A549 (cell line): ENCODE measurements at regions not wholly inside any gene's neighbourhood (a gene's known extent, or its start where the extent isn't known, plus 50 kb on each side); places are given as distances from the start of the nearest gene placed in this dataset.
A peak's percentile ranks its signal among the peaks of the same experiment; 100 is the strongest.

Source experiments
- ATAC-seq, 2 experiments: fragments of 200-7000 bp in 1 of 2; fragments of >200 bp in 1 of 2; cut with Nextera tagmentation in 1 of 2; cut with Tn5 transposase in 1 of 2; 3 replicates each; pipeline versions ENCODE4 v1.8.0 to v1.9.1; 2018 to 2020; ENCODE audit warnings: mild to moderate bottlenecking in 1 of 2, moderate library complexity in 1 of 2
- CTCF ChIA-PET: fragments of 300-600 bp; sonication (Branson Sonifier 250); formaldehyde crosslinking; extraction: SDS; loops from one replicate; lab custom pipeline; 2021; ENCODE audit warnings: antibody characterized with exemption, inconsistent platforms; lab: Yijun Ruan, JAX
- POLR2A ChIA-PET: fragments of 350-600 bp; formaldehyde crosslinking; extraction: SDS; loops from one replicate; lab custom pipeline; 2021; ENCODE audit warnings: antibody characterized with exemption, inconsistent platforms; lab: Yijun Ruan, JAX
- DNase-seq, 2 experiments: peaks; one replicate each; pipeline versions ENCODE4 v3.0.0 to v3.0.0-alpha.2; 2011 to 2016; ENCODE audit warnings: low read depth in 1 of 2, low spot score in 1 of 2
- FAIRE-seq: peaks from 2 replicates; lab custom pipeline; 2011; peaks lifted over from hg19 to GRCh38; lab: Jason Lieb, UNC
- H3K27ac ChIP-seq, 2 experiments: fragments of >200 bp; sonication (Bioruptor Twin); formaldehyde crosslinking; 3 replicates each; pipeline ENCODE4 v1.5.1; 2016 to 2017
- H3K4me1 ChIP-seq: fragments of >200 bp; sonication (Bioruptor Twin); formaldehyde crosslinking; 3 replicates; pipeline ENCODE4 v1.6.1; 2016
- H3K4me2 ChIP-seq: fragments of >200 bp; sonication (Bioruptor Twin); formaldehyde crosslinking; 3 replicates; pipeline ENCODE4 v1.6.1; 2016
- H3K4me3 ChIP-seq: fragments of >200 bp; sonication (Bioruptor Twin); formaldehyde crosslinking; 3 replicates; pipeline ENCODE4 v1.5.1; 2016
- H3K9me3 ChIP-seq: fragments of >200 bp; sonication (Bioruptor Twin); formaldehyde crosslinking; 3 replicates; pipeline ENCODE4 v1.6.1; 2016
- BCL3 ChIP-seq: fragments of >200 bp; sonication (Bioruptor Twin); formaldehyde crosslinking; IDR thresholded peaks from 3 replicates; pipeline ENCODE4 v1.6.1; 2016
- CBX8 ChIP-seq: fragments of 200-600 bp; sonication (generic); IDR thresholded peaks from 2 replicates; pipeline ENCODE4 v1.6.1; 2016
- CHD2 ChIP-seq: fragments of 150-350 bp; IDR thresholded peaks from 2 replicates; pipeline ENCODE4 v1.6.1; 2014; ENCODE audit warnings: low read length; ENCODE audit not compliant: partially characterized antibody
- EP300 ChIP-seq, 2 experiments: fragments of >200 bp; sonication (Bioruptor Twin); formaldehyde crosslinking; IDR thresholded peaks; 2 replicates in 1 of 2; 3 replicates in 1 of 2; pipeline ENCODE4 v1.6.1; 2016 to 2017
- FOSB ChIP-seq: fragments of 250-450 bp; sonication (Bioruptor Pico); IDR thresholded peaks from 2 replicates; pipeline ENCODE4 v1.5.0; 2020; ENCODE audit warnings: mild to moderate bottlenecking, moderate library complexity
- HOXA7 ChIP-seq: fragments of 250-450 bp; sonication (Bioruptor Pico); IDR thresholded peaks from 2 replicates; pipeline ENCODE4 v1.5.0; 2020; ENCODE audit warnings: mild to moderate bottlenecking, moderate library complexity
- HOXB5 ChIP-seq: fragments of 250-450 bp; sonication (Bioruptor Pico); IDR thresholded peaks from 2 replicates; pipeline ENCODE4 v1.5.0; 2020; ENCODE audit warnings: mild to moderate bottlenecking, moderate library complexity
- MAX ChIP-seq: IDR thresholded peaks from 2 replicates; pipeline ENCODE4 v1.6.1; 2012
- MAZ ChIP-seq: fragments of 150-350 bp; IDR thresholded peaks from 2 replicates; pipeline ENCODE4 v1.6.1; 2014; ENCODE audit warnings: antibody characterized with exemption, low read depth, low read length, borderline replicate concordance
- NPAS2 ChIP-seq: fragments of 250-450 bp; sonication (Bioruptor Pico); IDR thresholded peaks from 2 replicates; pipeline ENCODE4 v1.8.0; 2022; ENCODE audit warnings: mild to moderate bottlenecking, moderate library complexity, borderline replicate concordance
- PHF8 ChIP-seq: fragments of 200-600 bp; sonication (generic); IDR thresholded peaks from 2 replicates; pipeline ENCODE4 v1.6.1; 2016; ENCODE audit warnings: low read depth, mild to moderate bottlenecking, antibody characterized with exemption, moderate library complexity, borderline replicate concordance
- POLR2AphosphoS2 ChIP-seq: conservative IDR thresholded peaks from 2 replicates; pipeline ENCODE4 v1.6.1; 2012; ENCODE audit warnings: low read length, improper control_type of control experiment, inconsistent platforms
- RCOR1 ChIP-seq: fragments of 150-350 bp; IDR thresholded peaks from 2 replicates; pipeline ENCODE4 v1.6.1; 2014; ENCODE audit warnings: antibody characterized with exemption, low read length, low read depth
- RNF2 ChIP-seq: fragments of 200-600 bp; sonication (generic); IDR thresholded peaks from 2 replicates; pipeline ENCODE4 v1.6.1; 2016; ENCODE audit warnings: low read depth, mild to moderate bottlenecking, antibody characterized with exemption, moderate library complexity, borderline replicate concordance
- SMC3 ChIP-seq: fragments of >200 bp; sonication (Bioruptor Twin); formaldehyde crosslinking; IDR thresholded peaks from 3 replicates; pipeline ENCODE4 v1.6.1; 2018; ENCODE audit warnings: inconsistent platforms
- TP53 ChIP-seq: fragments of 250-450 bp; sonication (Bioruptor Pico); IDR thresholded peaks from 2 replicates; pipeline ENCODE4 v1.5.0; 2021; ENCODE audit warnings: mild to moderate bottlenecking, moderate library complexity
- ZC3H11A ChIP-seq: fragments of 450-650 bp; IDR thresholded peaks from 2 replicates; pipeline ENCODE4 v1.6.1; 2014; ENCODE audit warnings: antibody characterized with exemption, mild to moderate bottlenecking
- WGBS: methylation state at CpG from one replicate; pipeline ENCODE4 v1.1.6; 2017; ENCODE audit errors: missing lambda C conversion rate; 5-methylcytosine and 5-hydroxymethylcytosine counted together
- TF ChIP-seq, protein P1 (sequence below): fragments of >200 bp; sonication (Bioruptor Twin); formaldehyde crosslinking; IDR thresholded peaks from 3 replicates; pipeline ENCODE4 v1.5.1; 2016
- TF ChIP-seq, protein P2 (sequence below): fragments of 250-450 bp; sonication (Bioruptor Pico); IDR thresholded peaks from 2 replicates; pipeline ENCODE4 v1.5.0; 2020; ENCODE audit warnings: low read depth, mild to moderate bottlenecking, moderate library complexity

GRCh38 chr2:128573531-128573930 lies 254.9 kb upstream of the HS6ST1 start:
- TF ChIP-seq POLR2AphosphoS2 (no peak), FOSB (no peak), RNF2 (no peak), CBX8 (no peak), MAX (no peak), BCL3 (no peak), EP300 (IDR thresholded peaks at IDR 0.05) (no peak), TP53 (CRISPR knock-in tag) (no peak), SMC3 (no peak), CHD2 (no peak), NPAS2 (CRISPR knock-in tag) (no peak), PHF8 (no peak), MAZ (no peak), RCOR1 (no peak)
- TF ChIP-seq, protein P1, sequence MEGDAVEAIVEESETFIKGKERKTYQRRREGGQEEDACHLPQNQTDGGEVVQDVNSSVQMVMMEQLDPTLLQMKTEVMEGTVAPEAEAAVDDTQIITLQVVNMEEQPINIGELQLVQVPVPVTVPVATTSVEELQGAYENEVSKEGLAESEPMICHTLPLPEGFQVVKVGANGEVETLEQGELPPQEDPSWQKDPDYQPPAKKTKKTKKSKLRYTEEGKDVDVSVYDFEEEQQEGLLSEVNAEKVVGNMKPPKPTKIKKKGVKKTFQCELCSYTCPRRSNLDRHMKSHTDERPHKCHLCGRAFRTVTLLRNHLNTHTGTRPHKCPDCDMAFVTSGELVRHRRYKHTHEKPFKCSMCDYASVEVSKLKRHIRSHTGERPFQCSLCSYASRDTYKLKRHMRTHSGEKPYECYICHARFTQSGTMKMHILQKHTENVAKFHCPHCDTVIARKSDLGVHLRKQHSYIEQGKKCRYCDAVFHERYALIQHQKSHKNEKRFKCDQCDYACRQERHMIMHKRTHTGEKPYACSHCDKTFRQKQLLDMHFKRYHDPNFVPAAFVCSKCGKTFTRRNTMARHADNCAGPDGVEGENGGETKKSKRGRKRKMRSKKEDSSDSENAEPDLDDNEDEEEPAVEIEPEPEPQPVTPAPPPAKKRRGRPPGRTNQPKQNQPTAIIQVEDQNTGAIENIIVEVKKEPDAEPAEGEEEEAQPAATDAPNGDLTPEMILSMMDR, result no peak
- Histone ChIP-seq H3K27ac (no peak overlapping the region), H3K4me2 (no peak overlapping the region), H3K4me3 (no peak overlapping the region), H3K4me1 (no peaks in the 10 kb centered on the region), H3K9me3 (no peaks in the 10 kb centered on the region)
- POLR2A ChIA-PET, result no interaction called here
- WGBS, result 26% methylated on average over 4 of the region's 4 CpGs
- CTCF ChIA-PET, result interaction anchor here (0.6 kb wide), 1 partner anchor 16 kb away, joined by 3 read pairs; no protein-coding TSS in a partner anchor
- FAIRE-seq (no peak), DNase-seq (no peak), ATAC-seq (0 out of 6 replicates have a peak, but pooled peaks of 1 of the 2 experiments have one; percentile 19)

- H3K4me3 ChIP-seq, result no peak overlapping the region
- POLR2A ChIA-PET, result no interaction called here
- no peak for FAIRE-seq
- TF ChIP-seq, protein P2, sequence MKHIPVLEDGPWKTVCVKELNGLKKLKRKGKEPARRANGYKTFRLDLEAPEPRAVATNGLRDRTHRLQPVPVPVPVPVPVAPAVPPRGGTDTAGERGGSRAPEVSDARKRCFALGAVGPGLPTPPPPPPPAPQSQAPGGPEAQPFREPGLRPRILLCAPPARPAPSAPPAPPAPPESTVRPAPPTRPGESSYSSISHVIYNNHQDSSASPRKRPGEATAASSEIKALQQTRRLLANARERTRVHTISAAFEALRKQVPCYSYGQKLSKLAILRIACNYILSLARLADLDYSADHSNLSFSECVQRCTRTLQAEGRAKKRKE, result no peak
- TF ChIP-seq TP53 (CRISPR knock-in tag), result no peak
- TF ChIP-seq HOXA7 (CRISPR knock-in tag), result no peak
- TF ChIP-seq HOXB5 (CRISPR knock-in tag), result no peak
- TF ChIP-seq ZC3H11A, result no peak
- no peak for TF ChIP-seq NPAS2 (CRISPR knock-in tag)
- no peak for TF ChIP-seq PHF8
- no peak for TF ChIP-seq CHD2
- TF ChIP-seq, all 56 proteins: peak for 0
- H3K9me3 ChIP-seq, result no peaks in the 10 kb centered on the region
- WGBS, result 45% methylated on average over 7 of the region's 7 CpGs
- H3K4me1 ChIP-seq, result no peaks in the 10 kb centered on the region
- ATAC-seq (no peak), DNase-seq (no peak)
- H3K4me2 ChIP-seq, result no peak overlapping the region
- CTCF ChIA-PET, result no interaction called here
- no peak overlapping the region for H3K27ac ChIP-seq
Observed at GRCh38 chr2:128577141-128577930, 258.7 kb upstream of the HS6ST1 start.
